ENCODE measurements at regions not wholly inside any gene's neighbourhood (a gene's known extent, or its start where the extent isn't known, plus 50 kb on each side); places are given as distances from the start of the nearest gene placed in this dataset.
"Not testable (repeated sequence)": the region's sequence is repeated elsewhere in the genome, so short reads cannot be mapped to it uniquely, and the experiment has no call there.

DNA sequence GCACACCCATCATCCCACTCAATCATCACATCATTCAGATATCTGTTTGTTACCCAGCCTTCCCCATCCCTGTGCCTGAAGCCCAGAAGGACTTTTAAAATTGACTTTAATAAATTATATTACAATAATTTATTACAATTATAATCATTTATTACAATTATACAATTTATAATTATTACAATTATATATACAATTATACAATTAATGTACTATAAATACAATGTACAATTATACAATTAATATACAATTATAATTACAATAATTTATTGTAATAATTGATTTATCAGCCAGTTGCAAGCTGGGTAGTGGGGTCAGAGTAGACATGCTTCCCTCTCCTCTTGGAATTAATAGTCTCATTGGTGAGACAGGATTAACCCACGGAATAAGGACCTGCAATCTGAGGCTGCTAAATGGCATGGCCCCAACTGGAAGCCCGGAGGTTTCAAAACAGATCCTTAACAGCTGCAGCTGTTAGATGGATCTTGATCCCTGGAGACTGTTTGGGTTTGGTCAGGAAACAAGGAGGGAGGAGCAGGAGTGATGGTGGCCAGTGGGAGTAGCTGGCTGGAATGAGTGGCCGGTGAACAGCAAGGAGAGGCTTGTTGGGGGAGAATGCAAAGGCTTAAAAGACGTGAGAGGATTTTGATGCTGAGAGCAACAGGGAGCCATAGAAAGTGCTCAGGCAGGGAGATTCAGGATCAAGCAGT lies 402.8 kb upstream of the PODXL start:
- DNase-seq (ENCODE audit: low spot score) = no peak

DNA sequence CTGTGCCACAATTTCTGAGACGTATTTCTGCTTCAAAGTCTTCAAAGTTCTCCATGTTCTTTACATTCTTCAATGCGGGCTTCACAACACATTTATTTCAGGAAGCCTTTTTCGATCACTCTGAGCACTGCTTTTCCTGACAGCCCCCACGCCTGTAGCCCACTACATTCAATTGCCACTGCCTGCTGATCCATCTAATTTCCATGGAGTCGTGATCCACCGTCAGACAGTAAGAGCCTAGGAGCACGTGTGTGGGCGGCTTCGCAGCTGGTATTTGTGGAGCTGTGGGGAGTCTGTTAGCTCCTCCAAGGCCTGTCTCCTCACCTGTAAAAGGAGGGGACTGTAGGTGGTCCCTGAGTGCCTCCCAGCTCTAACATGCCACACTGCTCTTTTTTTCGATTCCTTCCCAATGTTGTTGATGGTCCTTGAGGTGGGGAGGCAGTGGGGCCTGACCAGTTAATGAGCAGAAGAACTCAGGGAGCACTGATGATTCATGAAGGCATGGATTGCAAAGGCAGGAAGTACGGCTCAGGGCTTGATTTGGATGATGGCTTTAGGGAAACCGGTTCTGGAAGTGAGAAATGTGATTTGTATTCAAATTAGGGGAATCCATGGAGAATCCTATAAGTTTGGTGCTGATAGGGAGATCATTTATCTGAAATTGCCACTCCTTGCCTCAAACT lies 401.1 kb upstream of the PODXL start:
- DNase-seq (ENCODE audit: low spot score) = no peak

DNA sequence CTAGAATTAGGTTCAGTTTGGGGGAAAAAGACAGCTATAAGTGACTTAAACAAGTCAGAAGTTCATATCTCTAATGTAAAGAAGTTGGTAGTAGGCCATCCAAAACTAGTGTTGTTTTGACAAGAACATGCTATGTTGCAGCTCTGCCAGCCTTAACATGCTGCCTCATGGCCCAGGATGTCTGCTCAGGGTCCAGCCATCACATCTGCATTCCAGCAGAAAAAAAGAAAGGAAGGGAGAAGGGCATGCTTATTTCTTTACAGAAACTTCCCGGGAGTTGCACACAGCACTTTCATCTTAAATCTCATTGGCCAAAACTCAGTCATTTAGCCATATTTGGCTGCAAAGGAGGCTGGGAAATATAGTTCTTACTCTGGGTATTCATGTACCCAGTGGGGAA lies 400.4 kb upstream of the PODXL start:
- no peak for DNase-seq (ENCODE audit: low spot score)

DNA sequence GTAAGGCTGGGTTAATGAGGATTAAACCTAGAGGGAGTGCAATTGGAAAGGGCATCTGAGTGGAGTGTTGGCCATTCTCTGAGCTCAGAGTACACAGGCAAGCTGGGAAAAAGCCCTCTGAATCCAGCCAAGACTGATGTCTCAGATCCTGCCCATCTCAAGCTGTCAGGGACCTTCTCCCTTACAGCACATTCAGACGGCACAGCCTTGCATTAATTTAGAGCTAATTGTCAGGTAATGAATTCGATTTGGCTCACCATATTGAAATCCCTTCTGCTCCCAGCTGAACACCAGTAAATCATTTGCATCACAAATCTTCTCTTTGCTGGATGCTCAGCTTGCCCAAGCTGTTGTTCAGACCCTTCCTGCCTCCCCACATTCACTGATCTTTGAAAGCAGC lies 399.3 kb upstream of the PODXL start:
- DNase-seq (ENCODE audit: low spot score) = no peak

DNA sequence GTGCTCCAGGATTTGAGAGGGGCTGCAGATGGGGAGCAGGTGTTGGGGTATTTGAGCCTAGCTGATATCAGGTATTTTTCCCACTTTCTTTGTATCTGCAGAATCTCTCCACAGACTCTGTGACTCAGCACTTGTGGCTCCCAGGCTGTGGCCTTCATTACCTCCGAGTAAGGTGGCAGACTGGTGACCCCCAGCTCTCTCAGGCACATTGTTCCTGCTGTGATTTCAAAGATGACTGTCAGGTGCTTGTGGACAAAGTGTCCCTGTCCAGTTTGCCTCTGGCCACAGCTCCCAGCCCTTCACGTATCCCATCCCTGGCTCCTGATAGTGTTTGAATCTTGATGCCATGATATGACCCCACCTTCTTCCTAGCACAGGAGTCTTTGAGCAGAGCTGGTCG lies 396.8 kb upstream of the PODXL start:
- no peak for DNase-seq (ENCODE audit: low spot score)

DNA sequence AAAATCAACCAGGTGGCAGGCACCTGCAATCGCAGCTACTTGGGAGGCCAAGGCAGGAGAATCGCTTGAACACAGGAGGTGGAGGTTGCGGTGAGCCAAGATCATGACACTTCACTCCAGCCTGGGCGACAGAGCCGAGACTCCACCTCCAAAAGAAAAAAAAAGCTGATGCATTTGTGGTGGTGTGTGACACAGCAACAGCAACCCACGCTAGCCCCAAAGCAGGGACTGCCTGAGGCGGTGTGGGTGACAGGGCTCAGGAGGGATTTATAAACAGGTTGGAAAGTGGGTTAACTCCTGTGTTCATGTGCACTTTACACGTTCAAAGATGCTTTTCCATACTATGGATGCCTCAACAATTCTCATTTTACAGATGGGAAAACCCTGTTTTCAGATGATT lies 395.9 kb upstream of the PODXL start:
- DNase-seq (ENCODE audit: low spot score) = no peak

DNA sequence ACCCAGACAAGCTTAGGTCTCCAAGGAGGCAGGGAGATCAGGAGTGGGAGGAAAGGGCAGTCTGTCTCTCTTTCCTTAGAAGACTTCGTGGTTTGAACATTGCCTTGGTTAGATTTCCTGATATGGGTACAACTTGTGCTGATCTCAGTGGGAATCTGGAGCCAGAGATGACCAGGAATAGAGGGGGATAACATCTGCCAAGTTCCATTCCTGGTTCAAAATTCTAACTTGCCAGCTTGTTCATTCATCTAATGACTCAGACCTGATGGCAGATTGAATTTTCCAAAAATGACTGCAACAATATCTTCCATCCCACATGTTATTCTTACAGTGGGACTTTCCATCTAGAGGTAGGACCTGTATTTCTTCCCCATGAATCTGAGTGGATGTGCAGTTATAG lies 394.3 kb upstream of the PODXL start:
- no peak for DNase-seq (ENCODE audit: low spot score)

DNA sequence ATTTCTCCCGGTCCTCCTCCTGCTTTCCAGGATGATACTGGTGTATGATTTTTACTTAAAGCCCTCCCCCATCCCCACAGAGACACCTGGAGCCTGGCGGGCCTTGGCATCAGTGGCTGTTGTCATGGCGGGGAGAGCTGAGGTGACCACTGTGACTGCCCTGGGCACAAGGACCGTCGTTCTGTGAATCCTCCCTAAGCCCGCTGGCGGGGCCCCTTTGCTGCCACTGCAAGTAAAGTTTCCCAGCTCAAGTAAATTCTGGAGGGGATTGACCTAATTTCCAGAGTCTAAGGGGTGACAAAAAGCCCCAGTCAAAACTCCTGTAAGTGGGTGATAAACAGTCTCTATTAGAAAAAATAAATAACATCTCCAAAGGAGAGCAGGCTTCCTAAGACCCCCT lies 393.2 kb upstream of the PODXL start:
- DNase-seq (ENCODE audit: low spot score) = no peak

DNA sequence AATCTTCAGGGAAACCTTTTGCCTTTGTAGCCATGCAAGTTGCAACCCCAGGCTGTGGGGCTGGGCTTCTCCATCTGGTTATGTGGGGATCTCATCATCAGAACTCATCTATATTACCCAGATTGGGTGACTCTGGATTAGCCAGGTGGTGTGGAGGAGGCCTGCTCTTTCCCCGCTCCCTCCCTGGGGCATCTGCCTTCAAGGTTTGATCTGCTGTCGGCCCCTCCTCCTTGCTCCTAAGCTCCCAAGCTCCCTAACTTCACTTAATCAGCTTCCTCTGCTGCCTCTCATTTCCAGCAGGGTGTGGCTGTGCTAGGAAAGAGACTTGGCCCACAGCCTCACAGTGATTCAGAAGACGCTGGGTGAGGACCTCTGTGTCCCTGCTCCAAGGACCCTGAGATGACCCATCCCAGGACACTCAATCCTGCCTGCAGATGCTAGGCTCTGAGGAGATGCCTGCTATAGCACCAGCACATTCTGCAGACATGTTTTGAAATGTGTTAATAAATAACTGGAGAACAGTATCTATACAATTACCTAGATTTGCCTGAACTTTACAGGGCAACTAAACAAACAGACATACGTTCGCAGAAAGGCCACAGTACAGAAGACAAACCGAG lies 392.1 kb upstream of the PODXL start:
- DNase-seq (ENCODE audit: low spot score) = no peak

DNA sequence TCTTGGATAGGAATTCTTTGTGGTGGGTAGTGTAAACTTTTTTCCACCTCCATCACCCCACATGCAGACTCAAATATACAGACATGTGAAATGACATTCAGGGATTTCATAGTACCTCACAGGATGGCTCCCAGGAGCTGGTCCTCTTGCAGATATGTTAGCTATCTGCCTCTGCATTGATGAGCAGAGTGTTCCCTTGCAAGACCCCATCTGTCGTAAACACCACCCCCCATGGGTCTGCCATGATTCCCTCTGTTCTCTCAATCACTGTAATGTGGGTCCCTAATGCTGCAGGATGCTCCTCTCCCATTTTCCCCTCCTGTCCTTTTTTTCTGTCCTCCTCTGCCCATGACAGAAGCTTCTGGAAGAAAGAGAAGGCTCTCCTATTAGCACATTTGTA lies 391.2 kb upstream of the PODXL start:
- DNase-seq (ENCODE audit: low spot score) = no peak

DNA sequence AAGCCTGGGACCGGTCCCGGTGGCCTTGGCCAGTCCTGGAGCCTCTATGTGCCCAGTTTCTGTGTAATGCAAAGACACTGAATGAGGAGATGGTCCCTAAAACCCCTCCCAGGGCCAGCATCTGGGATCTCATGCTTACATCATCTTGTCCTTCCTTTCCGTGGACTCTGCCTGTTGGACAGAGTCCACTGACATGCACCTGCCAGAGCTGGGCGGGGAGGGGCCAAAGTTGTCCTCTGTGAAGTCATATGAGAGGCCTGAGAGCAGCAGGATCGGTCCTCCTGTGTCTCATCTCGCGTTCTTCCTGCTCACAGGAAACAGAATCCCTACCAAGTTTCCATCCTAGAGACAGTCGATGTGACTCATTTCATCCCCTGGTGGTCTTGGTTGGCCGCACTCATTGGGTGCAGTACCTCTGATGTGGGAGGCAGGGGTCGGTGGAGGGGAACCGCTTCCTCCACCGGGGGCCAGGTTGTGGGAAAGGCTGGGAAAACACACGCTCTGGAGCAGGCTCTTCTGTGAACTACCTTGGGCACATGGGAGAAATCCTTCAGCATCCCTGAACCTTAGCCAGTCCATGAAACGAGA lies 389.6 kb upstream of the PODXL start:
- no peak for DNase-seq (ENCODE audit: low spot score)

DNA sequence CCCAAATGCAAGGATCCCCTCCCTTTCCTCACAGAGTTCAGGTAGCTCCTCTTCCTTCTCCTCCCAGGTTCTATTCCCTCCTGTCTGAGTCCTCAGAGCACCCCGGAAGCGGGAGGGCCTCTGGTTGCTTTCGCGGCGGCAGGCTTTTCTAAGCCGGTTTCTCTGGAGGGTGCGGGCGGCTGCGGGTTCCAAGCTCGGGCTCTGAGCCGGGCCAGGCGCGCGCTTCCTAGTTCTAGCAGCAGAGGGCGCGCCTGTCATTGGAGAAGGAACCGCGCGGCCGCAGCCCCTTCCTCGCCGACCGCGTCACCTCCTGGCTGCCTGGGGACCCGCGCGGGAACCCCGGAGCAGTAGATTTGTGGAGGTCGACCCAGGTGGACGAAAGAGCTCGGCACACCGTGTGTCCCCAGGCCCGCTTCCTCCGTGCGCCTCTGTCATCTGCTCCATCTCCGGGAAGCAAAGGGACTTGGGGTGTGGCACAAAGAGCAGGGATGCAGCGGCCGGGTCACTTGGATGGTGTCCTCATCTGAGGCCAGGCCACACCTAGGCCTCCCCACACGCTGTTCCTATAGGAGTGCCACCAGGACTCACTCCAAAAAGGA lies 389.0 kb upstream of the PODXL start:
- no peak for DNase-seq (ENCODE audit: low spot score)

DNA sequence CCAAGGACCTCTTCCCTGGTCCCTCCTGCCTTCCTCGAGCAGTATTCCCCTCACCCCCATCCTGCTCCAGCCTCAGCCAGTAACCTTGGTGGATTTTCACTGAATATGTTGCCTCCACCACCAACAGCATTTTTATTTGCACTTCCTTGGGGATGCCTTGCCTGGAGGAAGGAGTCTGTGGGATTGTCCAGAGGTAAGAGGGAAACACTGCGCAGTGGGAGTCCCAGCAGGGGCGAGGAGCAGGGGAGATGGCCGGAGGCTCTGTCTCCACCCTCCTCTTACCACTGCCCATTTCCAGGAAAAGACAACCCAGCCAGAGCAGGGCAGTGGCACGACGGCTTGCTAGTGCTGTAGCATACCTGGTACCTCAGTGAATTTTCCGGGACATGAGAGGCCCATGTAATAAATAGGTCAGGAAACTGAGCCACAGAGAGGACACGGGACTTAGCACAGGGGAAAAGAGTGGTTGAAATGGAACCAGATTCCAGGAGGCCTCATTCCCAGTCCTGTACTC lies 388.2 kb upstream of the PODXL start:
- DNase-seq (ENCODE audit: low spot score) = no peak

DNA sequence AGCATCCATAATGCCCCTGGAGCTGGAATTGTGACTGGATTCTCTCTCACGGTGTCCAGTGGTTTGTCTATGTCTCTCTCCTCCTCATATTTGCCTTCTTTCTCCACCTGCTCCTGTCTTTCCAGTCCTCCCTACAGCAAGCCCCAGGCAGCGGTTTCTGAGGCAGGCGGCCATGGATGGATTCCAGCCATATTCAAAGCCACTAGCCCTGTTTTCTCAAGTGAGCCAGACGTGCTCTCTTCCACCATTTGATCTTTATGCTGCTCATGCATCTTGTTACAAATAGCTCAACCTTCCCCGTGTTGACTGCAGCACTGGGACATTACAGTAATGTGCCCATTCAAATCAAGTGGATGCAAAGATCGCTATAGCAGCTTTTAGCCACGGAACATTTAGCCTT lies 387.2 kb upstream of the PODXL start:
- no peak for DNase-seq (ENCODE audit: low spot score)

DNA sequence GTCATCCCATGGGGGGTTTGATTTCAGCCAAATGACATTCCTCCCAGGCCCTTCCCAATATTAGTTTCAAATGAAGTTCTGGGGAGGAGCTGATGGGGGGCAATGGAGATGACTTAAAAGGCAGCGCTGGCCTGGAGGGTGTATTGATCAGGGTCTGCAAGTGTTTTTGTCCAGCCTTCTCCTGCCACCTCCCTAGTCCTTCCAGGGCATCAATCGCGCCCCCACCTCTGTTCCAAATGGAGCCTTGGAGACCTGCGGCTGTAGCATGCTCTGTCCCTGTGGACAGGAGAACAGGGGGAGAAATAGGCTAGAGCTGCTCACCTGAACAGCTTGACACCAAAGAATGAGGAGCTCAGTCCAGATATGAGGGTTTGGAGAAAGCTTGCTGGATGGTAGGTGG lies 386.8 kb upstream of the PODXL start:
- DNase-seq (ENCODE audit: low spot score) = no peak

DNA sequence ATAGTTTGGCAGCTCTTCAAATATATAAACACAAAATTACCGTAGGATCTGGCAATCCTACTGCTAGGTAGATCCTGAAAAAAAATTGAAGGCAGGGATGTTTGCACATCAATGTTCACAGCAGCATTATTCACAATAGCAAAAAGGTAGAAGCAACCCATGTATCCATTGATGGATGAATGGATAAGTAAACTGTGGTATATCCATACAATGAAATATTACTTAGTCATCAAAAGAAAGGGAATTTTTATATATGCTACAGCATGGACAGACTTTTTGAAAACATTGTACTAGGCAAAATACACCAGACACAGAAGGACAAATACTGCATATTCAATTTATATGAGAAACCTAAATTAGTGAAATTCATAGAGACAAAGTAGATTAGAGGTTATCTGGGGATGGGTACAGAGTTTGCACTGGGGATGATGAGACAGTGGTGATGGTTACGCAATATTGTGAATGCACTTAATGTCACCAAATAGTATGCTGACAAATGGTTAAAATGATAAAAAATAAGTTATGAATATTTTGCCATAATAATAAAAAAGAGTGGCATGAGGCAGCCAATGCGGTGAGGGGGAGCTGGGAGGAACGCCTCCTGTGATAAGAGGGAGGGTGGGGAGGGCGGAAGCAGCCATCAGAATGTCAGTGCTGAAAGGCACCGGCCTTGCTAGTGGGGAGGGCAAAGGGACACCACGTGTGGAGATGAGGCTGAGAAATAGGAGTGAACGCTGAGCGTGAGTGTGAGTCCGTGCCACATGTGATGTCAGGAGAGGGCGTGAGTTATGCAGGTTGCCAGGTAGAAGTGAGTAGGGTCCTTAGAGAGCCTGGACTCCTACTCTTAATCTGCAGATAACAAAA lies 386.1 kb upstream of the PODXL start:
- no peak for DNase-seq (ENCODE audit: low spot score)

DNA sequence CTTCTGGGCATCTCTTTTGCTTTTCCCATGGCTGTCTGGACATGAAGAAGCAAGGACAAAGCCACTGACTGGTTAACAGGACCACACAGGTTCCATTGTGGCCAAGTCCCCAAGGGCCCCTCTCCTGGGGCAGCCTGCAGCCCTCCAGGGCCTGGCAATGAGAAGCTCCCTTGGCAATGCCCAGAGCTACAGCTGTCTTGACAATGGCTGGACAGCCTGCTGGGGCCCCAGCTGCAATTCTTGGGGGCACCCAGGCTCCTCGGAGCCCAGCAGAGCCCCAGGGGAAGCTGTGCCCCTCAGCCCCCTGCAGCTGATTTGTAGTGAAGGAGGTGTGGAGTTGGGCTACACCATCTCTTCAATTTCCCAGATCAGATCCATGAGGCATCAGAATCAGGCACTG lies 384.9 kb upstream of the PODXL start:
- DNase-seq (ENCODE audit: low spot score) = no peak

DNA sequence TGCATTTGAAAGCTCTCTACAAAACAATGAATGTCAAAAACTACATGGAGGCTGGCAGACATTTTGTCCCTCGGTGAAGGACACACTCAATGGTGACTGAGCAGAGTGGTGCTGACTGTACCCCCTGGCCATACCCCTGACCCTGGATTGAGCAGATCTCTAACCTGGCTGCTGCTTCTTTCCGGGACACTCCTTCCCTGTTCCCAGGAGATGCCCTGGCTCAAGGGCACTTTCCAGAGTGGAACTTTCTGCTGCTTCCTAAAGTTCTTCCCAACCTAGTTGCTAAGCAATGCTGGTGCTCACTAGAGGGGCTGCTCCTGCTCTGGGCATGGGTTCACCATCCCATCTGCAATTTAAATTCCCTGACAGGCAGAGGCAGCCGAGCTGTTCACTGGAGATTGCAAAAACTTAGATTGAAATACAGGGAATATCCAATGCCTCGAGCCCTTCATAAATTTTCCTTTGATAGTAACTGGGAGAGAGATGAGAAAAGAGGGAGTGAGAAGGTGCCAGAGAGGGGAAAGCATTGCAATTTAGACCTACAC lies 384.3 kb upstream of the PODXL start:
- DNase-seq (ENCODE audit: low spot score) = no peak

DNA sequence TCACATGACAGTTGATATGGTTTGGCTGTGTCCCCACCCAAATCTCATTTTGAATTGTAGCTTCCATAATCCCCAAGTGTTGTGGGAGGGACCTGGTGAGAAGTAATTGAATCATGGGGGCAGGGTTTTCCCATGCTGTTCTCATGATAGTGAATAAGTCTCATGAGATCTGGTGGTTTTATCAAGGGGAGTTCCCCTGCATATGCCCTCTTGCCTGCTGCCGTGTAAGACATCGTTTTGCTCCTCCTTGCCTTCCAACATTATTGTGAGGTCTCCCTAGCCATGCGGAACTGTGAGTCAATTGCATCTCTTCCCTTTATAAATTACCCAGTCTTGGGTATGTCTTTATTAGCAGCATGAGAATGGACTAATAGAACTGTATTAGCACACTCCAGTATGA lies 382.4 kb upstream of the PODXL start:
- DNase-seq (ENCODE audit: low spot score) = not testable (repeated sequence)

DNA sequence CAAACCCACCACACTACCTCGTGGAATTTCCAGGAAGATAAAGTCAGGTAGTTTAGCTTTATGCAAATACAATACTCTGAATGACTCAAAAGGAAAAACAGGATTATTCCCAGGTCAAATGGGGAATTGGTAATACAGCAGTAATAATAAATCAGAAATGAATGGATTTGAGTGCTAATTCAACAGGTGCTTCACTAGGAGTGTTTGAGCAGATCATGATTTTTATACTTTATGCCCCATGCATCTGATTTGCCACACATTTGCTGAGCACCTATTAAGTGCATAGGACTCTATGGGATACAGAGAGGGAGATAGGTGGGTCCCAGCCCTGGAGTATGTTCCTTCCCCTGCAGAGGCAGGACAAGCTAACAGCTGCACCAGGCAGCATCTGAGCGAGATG lies 381.4 kb upstream of the PODXL start:
- DNase-seq (ENCODE audit: low spot score) = no peak

DNA sequence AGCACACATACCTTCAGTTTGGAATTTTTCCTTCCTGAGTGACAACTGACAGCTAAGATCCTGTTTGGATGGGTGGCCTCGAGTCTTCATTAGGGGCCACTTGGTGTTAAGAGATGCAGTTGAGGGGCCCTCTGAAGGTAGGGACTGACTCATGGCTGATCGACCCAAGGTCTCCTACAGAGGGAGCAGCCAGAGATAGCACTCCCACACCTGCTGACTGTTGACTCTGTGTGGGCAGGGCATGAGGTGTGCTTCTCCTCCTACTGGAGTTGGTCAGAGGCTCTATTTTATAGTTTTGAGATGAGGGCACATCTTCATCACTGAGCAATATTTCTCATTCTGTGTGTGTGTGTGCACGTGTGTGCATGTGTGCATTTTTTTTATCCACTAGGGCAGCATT lies 378.8 kb upstream of the PODXL start:
- DNase-seq (ENCODE audit: low spot score) = no peak

Data from CD4-positive, alpha-beta T cell treated with Interleukin-6 at 100 ng/mL for 8 hours (primary cell).